ENCODE measurements at regions not wholly inside any gene's neighbourhood (a gene's known extent, or its start where the extent isn't known, plus 50 kb on each side); places are given as distances from the start of the nearest gene placed in this dataset.

DNA sequence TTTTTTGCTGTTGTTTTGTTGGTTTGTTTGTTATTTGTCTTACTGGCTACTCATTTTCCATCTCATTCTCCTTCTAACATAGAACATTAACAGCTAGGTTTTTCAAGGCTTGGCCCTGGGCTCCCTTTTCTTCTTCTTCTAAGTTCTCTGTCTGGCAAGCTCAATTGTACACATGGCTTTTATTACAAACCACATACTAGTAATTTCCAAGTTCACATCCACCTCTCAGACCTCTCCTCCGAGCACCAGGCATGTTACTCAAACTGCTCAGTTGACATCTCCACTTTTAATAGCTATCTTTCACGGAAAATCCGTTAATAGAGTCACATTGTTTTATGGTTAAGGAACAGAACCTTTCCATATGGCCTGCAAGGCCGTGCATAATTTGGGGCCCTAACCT, 736.9 kb upstream of the ADAMTS5 start:
- DNase-seq (ENCODE audit: extremely low read depth in 1 of 2, low read depth in 1 of 2): no peak

DNA sequence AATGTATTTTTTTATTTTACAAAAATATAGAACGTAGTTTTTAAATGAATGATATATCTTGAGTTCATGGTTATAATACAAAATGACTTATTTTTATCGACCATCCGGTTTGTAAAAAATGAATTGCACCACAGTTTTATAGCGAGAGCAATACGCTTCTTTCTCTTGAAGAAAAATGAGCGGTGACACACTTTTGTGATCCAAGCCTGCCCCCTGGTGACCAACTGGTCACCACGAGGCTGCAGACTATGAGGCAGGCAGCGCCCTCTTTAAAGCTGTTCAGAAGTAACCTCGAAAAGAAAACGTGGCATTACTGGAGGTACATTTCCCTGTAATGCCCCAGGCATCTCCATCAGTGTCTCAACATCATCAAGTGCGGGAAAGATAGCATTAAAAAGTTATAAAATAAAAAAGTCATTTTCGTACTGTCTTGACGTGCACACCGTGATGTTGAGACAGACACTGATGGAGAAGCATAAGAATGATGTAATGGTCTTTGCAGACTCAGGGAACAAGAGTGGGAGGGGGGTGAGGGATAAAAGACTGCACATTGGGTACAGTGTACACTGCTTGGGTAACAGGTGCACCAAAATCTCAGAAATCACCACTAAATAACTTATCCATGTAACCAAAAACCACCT, 734.2 kb upstream of the ADAMTS5 start:
- no peak for DNase-seq (ENCODE audit: extremely low read depth in 1 of 2, low read depth in 1 of 2)

DNA sequence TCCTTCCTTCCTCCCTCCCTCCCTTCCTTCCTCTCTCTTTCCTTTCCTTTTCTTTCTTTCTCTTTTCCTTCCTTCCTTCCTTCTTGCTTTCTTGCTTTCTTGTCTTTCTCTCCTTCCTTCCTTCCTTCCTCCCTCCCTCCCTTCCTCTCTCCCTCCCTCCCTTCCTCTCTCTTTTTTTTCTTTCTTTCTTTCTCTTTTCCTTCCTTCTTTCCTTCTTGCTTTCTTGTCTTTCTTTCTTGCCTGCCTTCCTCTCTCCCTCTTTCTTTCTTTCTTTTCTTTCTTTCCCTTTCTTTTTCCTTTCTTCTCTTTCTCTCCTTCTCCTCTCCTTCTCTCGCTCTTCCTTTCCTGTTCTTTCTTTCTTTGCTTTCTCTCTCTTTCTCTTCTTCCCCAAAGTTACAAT, 728.4 kb upstream of the ADAMTS5 start:
- no peak for DNase-seq (ENCODE audit: extremely low read depth in 1 of 2, low read depth in 1 of 2)

DNA sequence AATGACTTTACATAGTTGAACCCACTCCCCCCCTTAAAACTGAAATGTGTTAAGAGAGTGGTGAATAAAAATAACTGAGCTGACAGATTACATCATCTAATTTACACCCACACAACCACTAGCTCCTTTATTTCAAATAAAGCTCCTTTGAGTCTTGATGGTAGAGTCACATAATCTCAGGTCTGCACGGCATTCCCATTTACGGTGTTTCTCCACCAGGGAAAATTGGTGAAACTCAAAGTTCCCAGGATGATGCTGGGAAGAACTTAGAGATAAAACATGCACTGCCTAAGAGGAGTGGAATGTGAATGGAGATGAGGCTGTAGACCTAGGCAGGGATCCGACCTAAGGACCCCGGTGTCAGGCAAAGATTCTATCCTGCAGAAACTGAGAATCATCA, 727.8 kb upstream of the ADAMTS5 start:
- no peak for DNase-seq (ENCODE audit: extremely low read depth in 1 of 2, low read depth in 1 of 2)

DNA sequence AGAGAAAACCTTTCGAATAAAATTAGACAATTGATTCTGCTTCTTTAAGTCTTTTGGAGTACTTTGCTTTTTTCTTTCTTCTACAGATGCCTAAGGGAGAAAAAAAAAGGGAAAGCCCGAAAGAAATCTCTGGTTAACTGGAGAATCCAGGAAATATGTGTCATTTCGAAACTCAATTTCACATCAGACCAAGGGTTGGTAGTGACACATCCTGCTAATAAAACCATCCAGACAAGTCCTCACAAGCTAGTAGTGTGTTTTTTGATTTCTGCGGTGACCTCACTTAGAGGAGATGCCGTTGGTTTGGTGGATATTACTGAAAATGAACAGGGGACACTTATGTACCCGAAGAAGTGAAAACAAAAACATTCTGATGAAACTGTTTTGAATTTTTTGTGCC, 726.5 kb upstream of the ADAMTS5 start:
- DNase-seq (ENCODE audit: extremely low read depth in 1 of 2, low read depth in 1 of 2): no peak

DNA sequence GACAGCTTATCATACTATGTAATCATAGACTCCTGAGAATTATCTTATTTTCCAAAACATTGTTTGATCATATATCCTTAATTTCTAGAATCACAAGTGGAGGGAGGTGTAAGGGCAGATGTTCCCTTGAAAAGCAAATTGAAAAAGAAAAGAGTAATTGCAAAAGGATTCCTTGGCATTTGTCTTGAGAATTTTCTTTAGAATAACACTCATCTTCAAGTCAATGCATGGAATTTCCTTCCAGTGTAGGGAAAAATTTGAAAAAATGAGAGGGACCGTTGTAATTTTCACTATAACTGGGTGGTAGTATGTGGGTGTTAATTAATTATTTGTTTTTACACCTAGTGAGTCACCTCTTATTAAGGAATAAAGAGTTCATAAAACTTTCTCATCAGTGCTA, 724.6 kb upstream of the ADAMTS5 start:
- no peak for DNase-seq (ENCODE audit: extremely low read depth in 1 of 2, low read depth in 1 of 2)

DNA sequence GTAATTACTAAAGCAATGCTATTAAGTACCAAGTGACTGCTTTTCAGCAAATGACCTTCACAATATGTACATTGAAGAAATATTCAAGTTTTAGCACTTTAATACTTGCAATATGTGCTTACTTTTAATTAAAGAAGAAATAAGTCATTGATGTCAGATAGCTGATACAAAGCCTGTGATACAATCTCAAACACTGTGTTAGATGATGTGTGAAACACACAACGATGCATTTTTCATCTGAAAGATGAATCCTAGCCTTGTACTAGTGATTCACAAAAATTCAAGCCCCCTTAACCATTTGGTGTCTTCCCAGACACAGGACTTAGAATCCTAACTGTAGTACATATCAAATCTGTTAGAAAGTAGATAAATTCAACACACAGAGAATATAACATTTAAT, 724.1 kb upstream of the ADAMTS5 start:
- DNase-seq (ENCODE audit: extremely low read depth in 1 of 2, low read depth in 1 of 2): no peak

DNA sequence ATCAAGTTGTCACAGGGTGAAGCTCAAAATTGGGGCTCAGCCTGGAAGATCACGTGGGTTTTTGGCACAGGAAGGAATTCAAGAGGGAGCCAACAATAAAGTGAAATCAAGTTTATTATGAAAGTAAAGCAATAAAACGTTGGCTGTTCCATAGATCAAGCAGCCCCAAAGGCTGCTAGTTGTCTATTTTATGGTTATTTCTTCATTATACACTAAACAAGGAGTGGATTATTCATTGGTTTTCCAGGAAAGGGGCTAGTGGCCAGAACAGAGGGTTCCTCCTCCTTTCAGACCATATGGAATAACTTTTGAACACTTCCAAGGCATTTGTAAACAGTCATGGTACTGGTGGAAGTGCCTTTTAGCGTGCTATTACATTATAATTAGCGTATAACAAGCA, 723.5 kb upstream of the ADAMTS5 start:
- no peak for DNase-seq (ENCODE audit: extremely low read depth in 1 of 2, low read depth in 1 of 2)

DNA sequence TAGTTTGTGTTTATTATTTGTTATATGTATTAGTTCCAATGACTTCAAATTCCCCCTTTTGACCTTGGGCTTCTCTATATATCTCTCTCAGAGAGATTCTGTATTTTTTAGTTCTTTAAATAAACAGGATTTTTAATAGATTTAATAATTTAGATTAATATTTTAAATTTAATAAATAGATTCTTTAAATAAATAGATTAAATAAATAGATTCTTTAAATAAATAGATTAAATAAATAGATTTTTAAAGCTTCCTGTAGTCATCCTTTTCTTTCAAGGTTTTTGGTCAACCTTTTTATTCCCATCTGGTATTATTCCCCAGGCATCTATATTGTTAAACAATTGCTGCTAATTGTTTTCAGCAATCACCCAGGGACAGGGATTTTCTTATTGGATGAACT, 721.9 kb upstream of the ADAMTS5 start:
- no peak for DNase-seq (ENCODE audit: extremely low read depth in 1 of 2, low read depth in 1 of 2)

DNA sequence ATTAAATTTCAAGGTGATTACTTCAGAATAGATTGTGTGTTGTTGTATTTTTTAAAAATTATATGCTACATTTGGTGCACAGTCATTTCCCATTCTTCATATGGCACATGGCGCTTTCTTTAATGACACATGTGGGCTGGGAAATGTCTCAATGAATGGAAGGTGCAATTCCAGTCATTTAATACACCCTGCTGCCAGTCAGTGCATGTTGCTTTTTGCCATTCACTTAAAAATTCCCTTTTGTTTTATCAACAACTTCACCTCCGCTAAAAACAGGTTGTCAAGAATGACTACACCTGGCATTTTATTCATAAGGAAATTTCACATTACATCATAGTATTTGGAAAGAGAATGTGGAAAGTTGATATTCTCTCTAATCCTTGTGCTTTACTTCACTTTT, 716.4 kb upstream of the ADAMTS5 start:
- no peak for DNase-seq (ENCODE audit: extremely low read depth in 1 of 2, low read depth in 1 of 2)

DNA sequence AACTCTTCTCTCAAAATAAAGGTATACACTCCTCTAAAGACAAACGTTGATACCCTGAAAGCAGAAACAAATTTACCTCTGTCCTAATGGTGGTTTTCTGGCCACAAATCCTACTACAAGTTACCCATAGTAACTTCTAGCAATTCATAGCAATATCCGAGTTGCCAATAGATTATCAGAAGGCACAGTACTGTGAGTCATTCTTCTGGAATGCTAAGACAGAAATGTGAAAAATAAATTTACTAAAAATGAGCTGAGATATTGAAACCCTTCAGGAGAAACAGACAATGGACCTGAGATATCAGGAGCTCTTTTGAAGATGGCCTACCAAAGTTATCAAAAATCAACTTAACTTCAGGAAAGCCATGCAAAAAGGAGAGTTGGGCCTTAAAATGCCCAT, 715.0 kb upstream of the ADAMTS5 start:
- DNase-seq (ENCODE audit: extremely low read depth in 1 of 2, low read depth in 1 of 2): no peak

DNA sequence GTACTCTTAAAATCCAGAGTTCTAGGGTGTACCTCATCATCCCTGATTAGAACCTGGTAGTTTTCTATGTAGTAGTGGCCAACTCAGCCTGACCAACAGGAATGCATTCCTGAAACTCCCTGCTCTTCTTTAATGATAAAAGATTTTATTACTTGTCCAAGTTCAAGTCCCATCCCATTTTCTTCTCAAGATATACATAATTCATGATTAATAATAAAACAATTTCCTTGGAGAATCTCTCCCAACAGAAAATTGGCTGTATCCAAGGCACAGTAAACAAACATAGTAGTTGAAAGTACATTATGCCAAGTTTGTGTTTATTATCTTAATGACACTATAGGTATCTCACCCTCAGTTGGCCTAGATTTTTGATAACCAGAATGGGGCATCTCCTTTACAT, 714.1 kb upstream of the ADAMTS5 start:
- no peak for DNase-seq (ENCODE audit: extremely low read depth in 1 of 2, low read depth in 1 of 2)

DNA sequence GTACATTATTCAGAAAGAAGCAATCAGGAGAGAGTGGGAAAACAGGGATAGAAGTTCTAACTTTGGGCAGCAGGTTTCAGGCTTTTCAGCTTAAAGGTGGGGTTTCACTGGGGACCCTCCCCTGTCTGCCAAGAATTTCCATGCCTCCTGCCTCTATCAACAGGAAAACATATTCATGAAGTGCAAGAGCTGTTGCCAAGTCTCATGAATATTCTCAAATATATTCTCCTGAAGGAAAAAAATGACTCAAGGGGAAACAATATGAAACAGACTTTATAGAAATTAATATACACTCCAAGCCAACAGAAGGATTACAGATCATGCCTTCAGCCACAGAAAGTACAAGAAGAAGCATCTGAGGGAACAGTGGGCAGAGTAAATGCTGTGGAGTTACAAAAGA, 713.3 kb upstream of the ADAMTS5 start:
- no peak for DNase-seq (ENCODE audit: extremely low read depth in 1 of 2, low read depth in 1 of 2)

DNA sequence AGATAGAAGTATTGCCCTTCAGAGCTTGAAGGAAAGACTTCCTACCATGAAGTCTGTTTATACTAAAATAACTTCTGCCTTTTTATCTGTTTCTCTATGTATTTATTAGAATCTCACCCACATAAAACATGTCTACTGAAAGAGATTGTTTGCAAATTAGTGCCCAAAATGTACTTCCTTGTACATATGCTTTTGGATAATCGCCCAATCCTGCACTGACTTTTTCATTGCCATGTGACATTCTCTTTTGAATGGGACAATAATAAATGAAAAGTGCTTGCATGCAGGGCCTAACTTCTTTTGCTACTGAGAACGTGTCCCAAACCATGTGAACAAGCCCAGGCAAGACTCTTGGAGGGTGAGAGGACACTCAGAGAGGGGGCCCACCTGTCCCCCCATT, 711.6 kb upstream of the ADAMTS5 start:
- no peak for DNase-seq (ENCODE audit: extremely low read depth in 1 of 2, low read depth in 1 of 2)

DNA sequence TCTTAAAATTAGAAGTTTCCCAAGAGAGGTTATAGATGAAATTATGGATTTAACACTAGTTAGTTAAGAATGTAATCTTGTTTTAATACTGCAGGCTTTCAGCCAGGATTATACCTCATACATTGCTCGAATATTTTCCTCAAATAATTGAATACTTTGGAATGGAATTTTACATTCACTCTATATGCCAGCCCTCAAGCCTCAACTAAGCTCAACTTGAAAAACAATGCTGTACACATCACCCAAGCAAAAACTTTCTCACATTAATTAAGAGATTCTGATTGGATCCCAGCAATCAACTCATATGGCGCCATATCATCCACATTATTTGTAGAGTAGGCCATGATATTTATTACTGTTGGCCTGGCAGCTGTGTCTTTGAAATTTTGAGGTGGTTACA, 710.7 kb upstream of the ADAMTS5 start:
- no peak for DNase-seq (ENCODE audit: extremely low read depth in 1 of 2, low read depth in 1 of 2)

DNA sequence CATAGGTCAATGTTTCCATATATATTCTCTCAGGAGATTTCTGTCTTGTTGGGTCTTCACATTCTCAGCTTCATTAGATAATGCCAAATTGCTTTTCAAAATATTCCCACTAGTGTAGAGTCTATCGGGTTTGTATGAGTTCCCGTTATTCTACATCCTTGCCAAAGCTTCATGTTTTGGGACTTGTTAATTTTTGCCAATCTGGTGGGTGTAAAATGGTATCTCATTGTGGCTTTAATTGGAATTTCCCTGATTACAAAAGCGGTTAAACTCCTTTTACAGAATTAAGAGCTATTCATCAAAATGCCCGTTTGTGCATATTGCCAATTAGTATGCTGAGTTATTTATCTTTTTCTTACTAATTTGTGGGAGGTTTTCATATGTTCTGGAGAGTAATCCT, 708.4 kb upstream of the ADAMTS5 start:
- no peak for DNase-seq (ENCODE audit: extremely low read depth in 1 of 2, low read depth in 1 of 2)

DNA sequence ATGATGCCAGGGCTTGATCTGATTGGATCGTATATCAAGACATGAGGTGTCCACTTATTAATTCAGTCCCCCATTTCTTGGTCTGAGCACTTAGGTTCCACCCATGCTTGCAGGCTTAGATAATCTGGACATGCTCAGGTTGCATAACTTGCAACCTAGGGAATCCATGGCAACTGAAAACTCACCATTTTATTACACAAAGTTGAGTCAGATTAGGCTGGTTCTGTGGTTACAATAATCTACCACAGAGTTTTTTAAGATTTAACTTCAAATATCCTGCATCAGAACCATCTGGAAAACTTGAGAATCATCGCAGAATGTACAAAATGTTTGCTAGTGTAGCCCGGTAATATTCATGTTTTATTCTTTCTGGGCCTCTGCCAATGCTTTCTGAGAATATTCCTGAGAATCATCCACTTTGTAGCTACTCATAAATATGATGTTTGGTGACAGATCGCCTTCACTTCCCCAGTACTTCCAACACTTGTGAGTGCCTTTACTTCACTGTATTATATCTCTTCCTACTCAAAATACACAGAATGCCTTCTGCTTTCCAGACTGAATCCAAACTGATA, 707.2 kb upstream of the ADAMTS5 start:
- no peak for DNase-seq (ENCODE audit: extremely low read depth in 1 of 2, low read depth in 1 of 2)

DNA sequence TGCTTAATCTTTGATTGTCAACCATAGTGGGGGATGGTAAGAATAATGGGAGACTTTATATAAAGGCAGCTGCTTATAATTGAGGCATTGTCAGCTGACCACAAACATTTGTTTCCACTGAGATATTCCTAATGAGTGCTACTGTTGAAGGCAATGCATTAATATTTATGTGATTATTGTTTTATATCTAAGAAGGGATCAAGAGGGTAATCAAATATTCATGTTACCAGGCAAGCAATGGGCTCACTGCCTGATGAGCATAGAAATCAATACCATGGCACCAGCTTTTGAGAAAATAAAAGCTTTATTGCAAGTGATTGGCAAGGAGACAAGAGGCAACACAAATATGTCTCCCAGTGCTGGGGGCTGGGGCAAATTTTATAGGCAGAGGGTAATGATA, 706.7 kb upstream of the ADAMTS5 start:
- DNase-seq (ENCODE audit: extremely low read depth in 1 of 2, low read depth in 1 of 2): no peak

DNA sequence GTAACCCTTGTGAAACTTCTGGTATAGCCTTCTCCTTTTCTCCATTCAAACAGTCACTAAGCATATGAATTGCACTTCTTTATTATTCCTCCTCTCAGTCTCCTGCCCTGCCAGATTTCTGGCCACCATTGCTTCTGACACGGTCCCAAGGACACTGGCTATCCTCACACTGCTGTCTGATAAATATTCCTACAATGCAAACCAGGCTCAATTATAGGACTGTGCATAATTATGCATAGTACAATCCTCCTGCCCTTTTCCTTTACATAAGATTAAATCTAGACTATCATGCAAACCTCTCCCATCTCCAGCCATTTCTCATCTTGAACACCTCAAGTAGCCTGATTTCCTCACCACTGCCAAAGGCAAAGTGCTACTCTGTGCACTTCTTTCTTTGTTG, 704.3 kb upstream of the ADAMTS5 start:
- DNase-seq (ENCODE audit: extremely low read depth in 1 of 2, low read depth in 1 of 2): no peak

DNA sequence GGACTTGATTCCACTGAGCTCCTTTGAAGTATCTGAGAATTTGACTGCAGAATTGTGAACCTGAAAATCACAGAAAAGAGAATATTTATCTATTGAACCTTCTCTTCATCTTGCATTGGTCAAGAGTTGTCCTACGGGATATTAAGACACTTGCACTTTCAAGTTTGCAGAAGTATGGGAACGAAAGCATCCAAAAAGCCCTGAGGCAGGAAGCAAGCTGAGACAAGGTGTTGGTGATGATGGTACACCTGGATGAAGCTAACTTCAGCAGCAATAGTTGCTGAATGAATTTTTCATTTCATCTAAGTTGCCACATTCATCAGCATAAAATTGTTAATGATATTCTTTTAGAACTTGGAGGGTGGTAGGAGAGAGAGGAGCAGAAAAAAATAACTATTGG, 686.6 kb upstream of the ADAMTS5 start:
- DNase-seq (ENCODE audit: extremely low read depth in 1 of 2, low read depth in 1 of 2): no peak

DNA sequence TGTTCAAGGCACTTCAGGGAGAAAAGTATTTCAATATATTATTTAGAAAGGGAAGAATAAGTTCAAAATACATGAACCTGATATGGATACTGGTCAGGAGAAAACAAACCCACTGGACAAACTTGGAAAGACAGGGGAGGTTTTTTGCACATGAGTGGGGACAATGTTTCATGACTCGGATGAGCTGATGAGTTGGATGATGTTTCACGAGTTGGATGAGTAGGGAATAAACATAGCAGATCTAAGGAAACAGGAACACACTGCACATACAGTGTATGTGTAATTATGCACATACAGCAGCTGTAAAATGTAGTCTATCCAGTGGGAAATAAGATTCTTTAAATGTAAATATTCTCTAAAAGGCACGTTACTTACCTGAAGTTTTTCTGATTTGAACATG, 682.9 kb upstream of the ADAMTS5 start:
- no peak for DNase-seq (ENCODE audit: extremely low read depth in 1 of 2, low read depth in 1 of 2)

DNA sequence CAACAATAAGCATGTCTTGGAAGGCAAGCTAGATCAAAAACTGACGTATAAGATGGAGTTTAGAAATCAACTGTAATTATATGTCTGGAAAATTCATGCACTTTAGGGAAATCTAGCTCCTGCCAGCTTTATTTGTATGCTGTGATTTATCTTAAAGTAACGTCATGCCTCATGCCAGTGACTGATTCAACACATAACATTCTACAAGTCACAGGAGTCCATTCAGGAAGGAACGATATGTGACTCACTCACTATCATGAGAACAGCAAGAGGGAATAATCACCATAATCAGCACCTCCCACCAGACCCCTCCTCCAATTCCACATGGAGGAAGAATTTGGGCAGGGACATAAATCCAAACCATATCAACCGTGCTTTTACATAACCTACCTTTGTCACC, 682.4 kb upstream of the ADAMTS5 start:
- no peak for DNase-seq (ENCODE audit: extremely low read depth in 1 of 2, low read depth in 1 of 2)

DNA sequence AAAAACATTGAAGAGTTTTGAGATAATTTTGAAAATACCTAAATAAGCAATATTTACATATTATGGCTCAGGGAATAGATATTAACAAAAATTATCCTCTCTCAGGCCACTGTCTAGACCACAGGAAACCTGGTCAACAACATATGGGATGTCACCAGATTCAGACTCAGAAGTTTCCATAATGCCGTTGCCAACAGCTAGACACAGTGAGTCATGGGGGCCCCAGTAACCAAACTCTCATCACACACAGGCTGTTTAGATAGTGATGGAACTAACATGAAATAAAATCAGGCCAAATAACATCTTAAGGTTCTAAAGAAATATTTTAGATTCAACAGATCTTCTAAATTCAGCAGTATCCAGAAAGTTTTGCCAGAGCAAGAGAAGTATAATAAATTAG, 681.7 kb upstream of the ADAMTS5 start:
- no peak for DNase-seq (ENCODE audit: extremely low read depth in 1 of 2, low read depth in 1 of 2)

Data from activated CD8-positive, alpha-beta memory T cell treated with anti-CD3 and anti-CD28 coated beads for 1 hour (primary cell).